Endothelial cell of umbilical vein (primary cell): ENCODE measurements at regions not wholly inside any gene's neighbourhood (a gene's known extent, or its start where the extent isn't known, plus 50 kb on each side); places are given as distances from the start of the nearest gene placed in this dataset.

Source experiments
- CTCF ChIP-seq, 2 donors: IDR thresholded peaks; 1 replicate in 1 of 2; 2 replicates in 1 of 2; pipeline ENCODE4 v1.5.1; 2011; ENCODE audit warnings: low read length in 2 of 2, mild to moderate bottlenecking in 2 of 2, moderate library complexity in 2 of 2, control low read depth in 1 of 2, inconsistent platforms in 1 of 2, low read depth in 1 of 2; ENCODE audit not compliant: insufficient read depth in 1 of 2; ENCODE audit errors: extremely low read depth in 1 of 2
- EZH2 ChIP-seq: IDR thresholded peaks from 2 replicates; pipeline ENCODE4 v1.6.1; 2012; ENCODE audit warnings: borderline replicate concordance, low read depth, mild to moderate bottlenecking, moderate library complexity, low read length, inconsistent platforms; ENCODE audit not compliant: severe bottlenecking
- FOS ChIP-seq: IDR thresholded peaks from 2 replicates; pipeline ENCODE4 v1.6.1; 2011; ENCODE audit warnings: mild to moderate bottlenecking, low read length, moderate library complexity, borderline replicate concordance; ENCODE audit not compliant: insufficient read depth
- GATA2 ChIP-seq: IDR thresholded peaks from 2 replicates; pipeline ENCODE4 v1.7.0; 2011; ENCODE audit warnings: low read depth, mild to moderate bottlenecking, moderate library complexity, mixed read lengths, low read length; ENCODE audit not compliant: insufficient read length, insufficient read depth
- JUN ChIP-seq: IDR thresholded peaks from 2 replicates; pipeline ENCODE4 v1.6.1; 2011; ENCODE audit warnings: borderline replicate concordance, low read depth; ENCODE audit not compliant: insufficient read length, insufficient read depth
- MAX ChIP-seq: IDR thresholded peaks from 2 replicates; pipeline ENCODE4 v1.6.1; 2011; ENCODE audit not compliant: insufficient read depth, insufficient read length
- MYC ChIP-seq: IDR thresholded peaks from one replicate; pipeline ENCODE4 v1.6.1; 2011; ENCODE audit warnings: mild to moderate bottlenecking, low read depth, low read length
- POLR2A ChIP-seq: IDR thresholded peaks from 2 replicates; pipeline ENCODE4 v1.6.1; 2012; ENCODE audit warnings: low read depth, mild to moderate bottlenecking, control low read depth, low read length
- POLR2AphosphoS5 ChIP-seq: IDR thresholded peaks from 2 replicates; pipeline ENCODE4 v1.6.1; 2012; ENCODE audit warnings: low read depth, mild to moderate bottlenecking, control low read depth, low read length, moderate library complexity; ENCODE audit not compliant: insufficient read depth

- TF ChIP-seq POLR2AphosphoS5 (no peak), CTCF (IDR thresholded peaks at IDR 0.05; ENCODE audit: extremely low read depth in 1 of 2, insufficient read depth in 1 of 2, low read depth in 1 of 2, low read length in 2 of 2) (no peak), POLR2A (no peak), GATA2 (no peak), EZH2 (no peak), MYC (no peak), FOS (no peak), MAX (no peak), JUN (no peak)
Observed at GRCh38 chr12:84730561-84731162, 181.9 kb downstream of the SLC6A15 start.
